ENCODE measurements at regions not wholly inside any gene's neighbourhood (a gene's known extent, or its start where the extent isn't known, plus 50 kb on each side); places are given as distances from the start of the nearest gene placed in this dataset.
"Not testable (repeated sequence)": the region's sequence is repeated elsewhere in the genome, so short reads cannot be mapped to it uniquely, and the experiment has no call there.

- H3K4me1 ChIP-seq (ENCODE audit: control insufficient read depth in 1 of 2, insufficient read depth in 2 of 2, low read length in 2 of 2): no peaks in the 10 kb centered on the region
- H3K9me3 ChIP-seq (ENCODE audit: control insufficient read depth in 1 of 2, low read length in 2 of 2): no peaks in the 10 kb centered on the region
- no peak overlapping the region for H3K4me3 ChIP-seq (ENCODE audit: low read depth in 1 of 2, low read length in 2 of 2)
- no peak overlapping the region for H3K27ac ChIP-seq (ENCODE audit: low read length)
- H3K36me3 ChIP-seq (ENCODE audit: control insufficient read depth in 1 of 2, insufficient read depth in 2 of 2, low read length in 2 of 2): no peaks in the 10 kb centered on the region
- H3K27me3 ChIP-seq (ENCODE audit: low read depth, low read length): no peaks in the 10 kb centered on the region
These were observed 308.0 kb upstream of the ATXN7L3B start for GRCh38 chr12:74229671-74230070.

- Histone ChIP-seq H3K36me3 (ENCODE audit: control insufficient read depth in 1 of 2, insufficient read depth in 2 of 2, low read length in 2 of 2) (no peaks in the 10 kb centered on the region), H3K27ac (ENCODE audit: low read length) (no peak overlapping the region), H3K4me3 (ENCODE audit: low read depth in 1 of 2, low read length in 2 of 2) (no peak overlapping the region), H3K27me3 (ENCODE audit: low read depth, low read length) (no peaks in the 10 kb centered on the region), H3K4me1 (ENCODE audit: control insufficient read depth in 1 of 2, insufficient read depth in 2 of 2, low read length in 2 of 2) (no peaks in the 10 kb centered on the region), H3K9me3 (ENCODE audit: control insufficient read depth in 1 of 2, low read length in 2 of 2) (peaks cover 0 to 11% of the 10 kb centered on the region in 2 donors)
These were observed 302.3 kb upstream of the ATXN7L3B start for GRCh38 chr12:74235342-74235741.

DNA sequence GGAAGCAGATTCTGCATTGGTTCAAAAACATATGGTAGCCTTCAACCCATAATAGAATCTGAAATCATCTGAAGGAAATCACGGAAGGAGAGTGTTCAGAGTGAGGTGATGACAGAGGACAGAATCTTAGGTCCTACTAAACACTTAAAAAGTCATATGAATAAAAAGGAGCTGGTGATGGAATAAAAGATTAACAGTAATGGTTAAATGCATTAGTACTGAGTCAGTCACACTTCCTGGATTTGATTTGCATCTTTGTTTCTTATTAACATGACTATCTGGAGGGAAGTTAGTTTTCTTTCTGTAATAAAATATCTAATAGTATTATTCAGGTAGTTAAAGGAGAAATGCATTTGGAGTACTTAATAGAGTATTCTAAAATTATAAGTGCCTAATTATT is 296.3 kb upstream of the ATXN7L3B start:
- Histone ChIP-seq H3K9me3 (ENCODE audit: control insufficient read depth in 1 of 2, low read length in 2 of 2) (peaks cover 0 to 11% of the 10 kb centered on the region in 2 donors), H3K4me1 (ENCODE audit: control insufficient read depth in 1 of 2, insufficient read depth in 2 of 2, low read length in 2 of 2) (no peaks in the 10 kb centered on the region), H3K36me3 (ENCODE audit: control insufficient read depth in 1 of 2, insufficient read depth in 2 of 2, low read length in 2 of 2) (no peaks in the 10 kb centered on the region), H3K4me3 (ENCODE audit: low read depth in 1 of 2, low read length in 2 of 2) (no peak overlapping the region), H3K27me3 (ENCODE audit: low read depth, low read length) (no peaks in the 10 kb centered on the region), H3K27ac (ENCODE audit: low read length) (no peak overlapping the region)

- Histone ChIP-seq H3K9me3 (ENCODE audit: control insufficient read depth in 1 of 2, low read length in 2 of 2) (peaks cover 0 to 11% of the 10 kb centered on the region in 2 donors), H3K27ac (ENCODE audit: low read length) (no peak overlapping the region), H3K4me3 (ENCODE audit: low read depth in 1 of 2, low read length in 2 of 2) (no peak overlapping the region), H3K27me3 (ENCODE audit: low read depth, low read length) (no peaks in the 10 kb centered on the region), H3K4me1 (ENCODE audit: control insufficient read depth in 1 of 2, insufficient read depth in 2 of 2, low read length in 2 of 2) (no peaks in the 10 kb centered on the region), H3K36me3 (ENCODE audit: control insufficient read depth in 1 of 2, insufficient read depth in 2 of 2, low read length in 2 of 2) (no peaks in the 10 kb centered on the region)
These were observed 295.5 kb upstream of the ATXN7L3B start for GRCh38 chr12:74242088-74242487.

- H3K27me3 ChIP-seq (ENCODE audit: low read depth, low read length): no peaks in the 10 kb centered on the region
- H3K36me3 ChIP-seq (ENCODE audit: control insufficient read depth in 1 of 2, insufficient read depth in 2 of 2, low read length in 2 of 2): no peaks in the 10 kb centered on the region
- H3K4me3 ChIP-seq (ENCODE audit: low read depth in 1 of 2, low read length in 2 of 2): no peak overlapping the region
- no peak overlapping the region for H3K27ac ChIP-seq (ENCODE audit: low read length)
- peaks cover 0 to 3% of the 10 kb centered on the region in 2 donors for H3K9me3 ChIP-seq (ENCODE audit: control insufficient read depth in 1 of 2, low read length in 2 of 2)
- H3K4me1 ChIP-seq (ENCODE audit: control insufficient read depth in 1 of 2, insufficient read depth in 2 of 2, low read length in 2 of 2): no peaks in the 10 kb centered on the region
These were observed 292.2 kb upstream of the ATXN7L3B start for GRCh38 chr12:74245458-74245857.

- Histone ChIP-seq H3K27ac (ENCODE audit: low read length) (no peak overlapping the region), H3K4me3 (ENCODE audit: low read depth in 1 of 2, low read length in 2 of 2) (no peak overlapping the region), H3K4me1 (ENCODE audit: control insufficient read depth in 1 of 2, insufficient read depth in 2 of 2, low read length in 2 of 2) (no peaks in the 10 kb centered on the region), H3K27me3 (ENCODE audit: low read depth, low read length) (no peaks in the 10 kb centered on the region), H3K9me3 (ENCODE audit: control insufficient read depth in 1 of 2, low read length in 2 of 2) (peaks cover 4 to 6% of the 10 kb centered on the region in 2 donors), H3K36me3 (ENCODE audit: control insufficient read depth in 1 of 2, insufficient read depth in 2 of 2, low read length in 2 of 2) (no peaks in the 10 kb centered on the region)
These were observed 286.7 kb upstream of the ATXN7L3B start for GRCh38 chr12:74250891-74251290.

GRCh38 chr12:74253826-74254225 is 283.8 kb upstream of the ATXN7L3B start:
- not testable (repeated sequence) for H3K4me1 ChIP-seq (ENCODE audit: control insufficient read depth in 1 of 2, insufficient read depth in 2 of 2, low read length in 2 of 2); H3K27ac ChIP-seq (ENCODE audit: low read length); H3K4me3 ChIP-seq (ENCODE audit: low read depth in 1 of 2, low read length in 2 of 2); H3K27me3 ChIP-seq (ENCODE audit: low read depth, low read length); H3K9me3 ChIP-seq (ENCODE audit: control insufficient read depth in 1 of 2, low read length in 2 of 2); H3K36me3 ChIP-seq (ENCODE audit: control insufficient read depth in 1 of 2, insufficient read depth in 2 of 2, low read length in 2 of 2)

- no peaks in the 10 kb centered on the region for H3K36me3 ChIP-seq (ENCODE audit: control insufficient read depth in 1 of 2, insufficient read depth in 2 of 2, low read length in 2 of 2)
- peaks cover 4 to 6% of the 10 kb centered on the region in 2 donors for H3K9me3 ChIP-seq (ENCODE audit: control insufficient read depth in 1 of 2, low read length in 2 of 2)
- no peak overlapping the region for H3K27ac ChIP-seq (ENCODE audit: low read length)
- H3K4me3 ChIP-seq (ENCODE audit: low read depth in 1 of 2, low read length in 2 of 2): no peak overlapping the region
- H3K27me3 ChIP-seq (ENCODE audit: low read depth, low read length): no peaks in the 10 kb centered on the region
- H3K4me1 ChIP-seq (ENCODE audit: control insufficient read depth in 1 of 2, insufficient read depth in 2 of 2, low read length in 2 of 2): no peaks in the 10 kb centered on the region
These were observed 282.9 kb upstream of the ATXN7L3B start for GRCh38 chr12:74254784-74255183.

DNA sequence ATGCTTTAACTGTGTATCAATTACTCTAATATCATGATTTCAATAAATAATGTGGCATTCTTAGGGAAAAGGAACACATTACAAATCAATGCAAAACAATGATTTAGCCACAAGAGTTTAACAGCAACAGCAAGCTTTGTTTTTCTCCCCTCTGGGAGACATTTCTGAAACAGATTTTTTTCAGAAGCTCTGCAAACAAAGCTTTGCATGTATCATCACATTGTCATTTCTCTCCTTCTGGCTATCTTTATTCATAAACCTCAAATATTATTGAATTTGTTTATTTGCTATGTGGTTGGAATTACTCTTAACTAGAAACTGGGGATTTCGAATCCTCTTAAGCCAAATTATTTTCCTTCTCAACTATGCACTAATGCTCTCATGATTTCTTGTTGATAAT is 278.4 kb upstream of the ATXN7L3B start:
- no peaks in the 10 kb centered on the region for H3K36me3 ChIP-seq (ENCODE audit: control insufficient read depth in 1 of 2, insufficient read depth in 2 of 2, low read length in 2 of 2)
- H3K9me3 ChIP-seq (ENCODE audit: control insufficient read depth in 1 of 2, low read length in 2 of 2): no peaks in the 10 kb centered on the region
- no peak overlapping the region for H3K27ac ChIP-seq (ENCODE audit: low read length)
- H3K27me3 ChIP-seq (ENCODE audit: low read depth, low read length): no peaks in the 10 kb centered on the region
- no peak overlapping the region for H3K4me3 ChIP-seq (ENCODE audit: low read depth in 1 of 2, low read length in 2 of 2)
- no peaks in the 10 kb centered on the region for H3K4me1 ChIP-seq (ENCODE audit: control insufficient read depth in 1 of 2, insufficient read depth in 2 of 2, low read length in 2 of 2)

DNA sequence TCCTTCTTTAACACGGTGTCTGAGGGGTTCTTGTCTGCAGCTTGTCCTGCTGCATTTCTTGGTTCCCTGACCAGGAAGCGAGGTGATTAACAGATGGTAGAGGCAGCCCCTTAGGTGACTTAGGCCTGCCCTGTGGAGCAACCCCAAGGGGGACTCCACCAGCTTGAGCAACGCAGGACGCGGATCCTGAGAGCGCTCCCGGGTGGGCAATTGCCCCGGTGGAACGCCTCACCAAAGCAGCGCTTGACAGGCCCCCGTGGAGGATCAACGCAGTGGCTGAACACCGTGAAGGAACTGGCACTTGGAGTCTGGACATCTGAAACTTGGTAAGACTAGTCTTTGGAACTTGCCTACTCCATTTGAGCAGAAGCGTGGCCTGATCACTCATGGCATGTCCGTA is 272.9 kb upstream of the ATXN7L3B start:
- Histone ChIP-seq H3K4me1 (ENCODE audit: control insufficient read depth in 1 of 2, insufficient read depth in 2 of 2, low read length in 2 of 2) (no peaks in the 10 kb centered on the region), H3K27ac (ENCODE audit: low read length) (no peak overlapping the region), H3K9me3 (ENCODE audit: control insufficient read depth in 1 of 2, low read length in 2 of 2) (no peaks in the 10 kb centered on the region), H3K27me3 (ENCODE audit: low read depth, low read length) (no peaks in the 10 kb centered on the region), H3K4me3 (ENCODE audit: low read depth in 1 of 2, low read length in 2 of 2) (no peak overlapping the region), H3K36me3 (ENCODE audit: control insufficient read depth in 1 of 2, insufficient read depth in 2 of 2, low read length in 2 of 2) (no peaks in the 10 kb centered on the region)

- H3K27ac ChIP-seq (ENCODE audit: low read length); H3K4me1 ChIP-seq (ENCODE audit: control insufficient read depth in 1 of 2, insufficient read depth in 2 of 2, low read length in 2 of 2); H3K36me3 ChIP-seq (ENCODE audit: control insufficient read depth in 1 of 2, insufficient read depth in 2 of 2, low read length in 2 of 2); H3K9me3 ChIP-seq (ENCODE audit: control insufficient read depth in 1 of 2, low read length in 2 of 2); H3K27me3 ChIP-seq (ENCODE audit: low read depth, low read length); H3K4me3 ChIP-seq (ENCODE audit: low read depth in 1 of 2, low read length in 2 of 2): not testable (repeated sequence)
These were observed 268.3 kb upstream of the ATXN7L3B start for GRCh38 chr12:74269355-74269754.

GRCh38 chr12:74280156-74280655 is 257.4 kb upstream of the ATXN7L3B start:
- Histone ChIP-seq H3K27me3 (ENCODE audit: low read depth, low read length) (no peaks in the 10 kb centered on the region), H3K4me1 (ENCODE audit: control insufficient read depth in 1 of 2, insufficient read depth in 2 of 2, low read length in 2 of 2) (no peaks in the 10 kb centered on the region), H3K27ac (ENCODE audit: low read length) (no peak overlapping the region), H3K36me3 (ENCODE audit: control insufficient read depth in 1 of 2, insufficient read depth in 2 of 2, low read length in 2 of 2) (no peaks in the 10 kb centered on the region), H3K9me3 (ENCODE audit: control insufficient read depth in 1 of 2, low read length in 2 of 2) (peaks cover 0 to 13% of the 10 kb centered on the region in 2 donors), H3K4me3 (ENCODE audit: low read depth in 1 of 2, low read length in 2 of 2) (no peak overlapping the region)

Measured in muscle layer of duodenum (tissue), 2 donors.